ENCODE measurements at regions not wholly inside any gene's neighbourhood (a gene's known extent, or its start where the extent isn't known, plus 50 kb on each side); places are given as distances from the start of the nearest gene placed in this dataset.

GRCh38 chr4:187193141-187193540 lies 469.5 kb upstream of the FAT1 start:
- no peak for DNase-seq

DNA sequence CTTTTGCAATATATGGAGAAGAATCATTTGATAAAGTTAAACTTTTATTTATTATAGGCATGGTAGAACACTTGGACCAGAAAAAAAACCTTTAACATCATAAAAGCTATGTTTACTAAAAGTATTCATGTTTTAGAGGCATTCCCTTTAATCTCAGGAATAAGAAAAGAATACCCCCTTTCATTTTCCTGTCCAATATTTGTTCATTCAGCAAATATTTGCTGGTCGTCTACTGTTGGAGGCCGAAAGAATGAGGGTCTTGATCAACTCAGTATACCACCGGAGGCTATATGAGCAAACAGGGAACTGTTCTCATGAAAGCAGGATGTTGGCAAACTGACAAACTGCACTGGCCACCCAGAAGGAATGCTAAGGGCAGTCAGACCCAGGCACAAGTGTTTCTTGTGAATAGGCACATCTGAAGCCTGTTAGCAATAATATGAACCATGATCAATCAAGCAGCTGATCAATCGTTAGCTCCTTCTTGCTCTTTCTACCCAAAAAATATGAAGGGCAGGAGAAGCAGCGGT lies 480.8 kb upstream of the FAT1 start:
- DNase-seq: no peak

- DNase-seq: no peak
Observed at GRCh38 chr4:187207931-187208330, 484.3 kb upstream of the FAT1 start.

GRCh38 chr4:187208651-187209050 lies 485.0 kb upstream of the FAT1 start:
- no peak for DNase-seq

DNA sequence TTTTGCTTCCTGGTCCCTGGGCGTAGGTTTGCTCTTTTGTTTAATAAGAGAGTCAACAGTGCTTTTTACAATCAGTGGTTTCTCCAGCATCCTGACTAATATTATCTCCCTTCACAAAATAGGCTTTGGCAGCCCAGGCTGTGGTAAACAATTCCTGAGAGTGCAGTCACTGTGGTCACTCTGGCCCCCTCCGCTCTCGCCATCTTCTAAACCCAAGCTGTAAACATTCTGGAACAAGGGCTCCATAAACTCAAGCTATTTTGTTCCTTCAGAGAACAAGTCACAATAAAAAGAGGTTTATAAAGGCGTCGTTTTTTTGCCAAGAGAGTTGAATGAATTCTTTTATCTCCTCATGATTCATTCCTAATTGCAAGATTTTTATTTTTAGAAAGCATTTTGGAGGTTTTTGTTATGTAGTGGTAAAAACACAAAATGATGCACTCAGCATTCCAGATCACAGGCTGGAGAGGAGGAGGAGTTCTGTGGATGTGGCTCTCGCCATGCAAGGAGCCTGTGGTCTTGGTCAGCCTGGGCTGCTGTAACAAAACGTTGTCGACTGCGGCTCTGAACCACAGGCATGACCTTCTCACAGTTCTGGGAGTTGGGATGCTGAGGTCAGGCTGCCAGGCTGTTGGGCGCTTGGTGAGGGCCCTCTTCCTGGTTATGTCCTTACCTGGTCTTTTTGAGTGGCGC lies 486.4 kb upstream of the FAT1 start:
- DNase-seq: no peak

GRCh38 chr4:187212446-187213080 lies 488.9 kb upstream of the FAT1 start:
- no peak for DNase-seq

- DNase-seq: no peak
Observed at GRCh38 chr4:187215438-187215837, 491.8 kb upstream of the FAT1 start.

- DNase-seq: no peak
Observed at GRCh38 chr4:187218705-187219245, 495.1 kb upstream of the FAT1 start.

DNA sequence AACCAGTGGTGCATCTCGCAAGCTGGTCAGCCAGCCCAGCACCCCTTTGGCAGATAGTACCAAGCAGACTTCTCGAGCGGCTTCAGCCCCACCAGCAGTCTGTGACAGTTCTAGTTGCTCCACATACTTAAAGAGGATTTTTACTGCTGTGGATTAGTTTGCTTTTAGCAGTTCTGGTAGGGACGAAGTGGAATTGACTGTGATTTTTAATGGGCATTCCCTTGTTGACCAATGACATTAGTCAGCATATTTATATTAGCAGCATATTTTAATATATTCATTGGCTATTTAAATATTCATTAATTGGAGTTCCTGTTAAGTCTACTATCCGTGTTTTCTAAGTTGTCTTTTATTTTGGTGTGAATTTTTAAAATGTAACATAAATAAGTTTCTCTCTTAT lies 500.9 kb upstream of the FAT1 start:
- DNase-seq: no peak

GRCh38 chr4:187227907-187228704 lies 504.4 kb upstream of the FAT1 start:
- no peak for DNase-seq

DNA sequence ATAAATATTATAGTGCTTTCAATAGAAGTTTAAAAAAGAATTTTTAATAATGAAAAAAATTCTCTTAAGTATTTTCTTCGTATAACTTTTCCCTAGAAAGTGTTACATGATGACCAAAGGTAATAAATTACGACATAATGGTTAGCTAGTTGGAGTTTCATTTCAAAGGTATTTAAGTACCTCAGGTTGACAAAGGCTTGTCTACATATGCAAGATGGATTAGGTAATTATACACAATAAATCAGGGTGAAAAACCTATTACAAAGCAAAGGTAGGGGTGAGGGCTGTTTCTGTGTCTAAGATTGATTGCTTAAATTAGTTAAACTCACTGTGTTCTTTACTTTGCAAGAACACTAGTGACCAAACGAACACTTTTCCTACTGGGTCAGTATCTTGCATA lies 508.5 kb upstream of the FAT1 start:
- no peak for DNase-seq

DNA sequence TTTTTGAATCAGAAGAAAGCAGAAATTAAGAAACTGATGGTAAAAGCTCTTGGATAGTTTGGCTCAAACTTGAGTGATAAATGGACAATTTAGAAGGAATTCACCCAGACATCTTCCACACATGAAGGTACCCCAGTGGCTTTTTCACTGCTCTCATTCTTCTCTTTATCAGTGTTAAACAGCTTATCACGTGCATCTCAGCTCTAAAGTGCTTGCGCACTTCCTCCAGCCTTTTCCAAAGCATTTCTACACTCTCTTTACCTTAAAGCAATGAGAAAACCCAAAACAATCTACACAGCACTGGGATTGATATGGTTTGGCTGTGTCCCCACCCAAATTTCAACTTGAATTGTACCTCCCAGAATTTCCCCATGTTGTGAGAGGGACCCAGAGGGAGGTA lies 509.1 kb upstream of the FAT1 start:
- no peak for DNase-seq

GRCh38 chr4:187235456-187236170 lies 512.0 kb upstream of the FAT1 start:
- DNase-seq: no peak

DNA sequence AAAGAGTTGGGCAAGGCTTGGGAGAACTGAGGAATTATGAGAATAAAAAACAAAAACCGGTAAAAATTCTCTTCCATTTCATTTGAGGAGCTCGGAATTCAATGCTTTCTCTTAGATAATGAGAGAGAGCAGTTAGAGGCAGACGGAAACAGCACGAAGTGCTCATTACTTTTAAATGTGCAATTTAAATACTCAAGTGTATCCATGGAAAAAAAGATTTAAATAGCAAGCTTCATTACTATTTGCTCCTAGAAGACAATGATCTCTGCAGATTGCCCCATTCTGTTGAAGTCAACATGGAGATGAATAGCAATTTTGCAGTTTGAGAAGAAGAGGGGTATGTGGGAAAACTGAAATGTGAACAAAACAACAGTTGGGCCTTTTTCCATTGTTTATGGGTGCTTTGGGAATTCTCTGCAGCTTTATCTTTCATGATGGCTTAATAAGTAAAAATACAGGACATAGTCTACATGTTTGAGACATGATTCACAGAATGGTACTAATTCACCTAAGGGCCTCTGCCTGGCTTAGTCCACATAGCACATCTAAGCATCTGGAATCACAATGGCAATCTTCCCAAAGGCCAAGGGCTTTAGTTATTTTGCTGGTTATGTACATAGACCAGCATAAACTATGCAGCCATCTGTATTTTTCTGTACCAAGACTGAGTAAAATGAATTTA lies 512.7 kb upstream of the FAT1 start:
- DNase-seq: no peak

GRCh38 chr4:187238646-187239045 lies 515.0 kb upstream of the FAT1 start:
- no peak for DNase-seq

DNA sequence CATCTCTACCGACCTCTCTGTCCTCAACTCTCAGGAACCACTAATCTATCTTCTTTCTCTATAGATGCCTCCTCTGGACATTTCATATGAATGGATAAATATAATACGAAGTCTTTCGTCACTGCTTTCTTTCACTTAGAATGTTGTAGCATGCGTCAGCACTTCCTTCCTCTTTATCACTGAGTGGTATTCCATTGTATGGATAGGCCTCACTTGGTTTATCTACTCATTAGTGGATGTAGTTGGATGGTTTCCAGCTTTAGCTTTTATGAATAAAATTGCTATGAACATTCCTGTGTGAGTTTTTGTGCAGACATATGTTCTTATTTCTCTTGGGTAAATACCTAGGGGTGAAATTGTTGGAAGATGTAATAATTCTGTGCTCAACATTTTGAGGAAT lies 528.2 kb upstream of the FAT1 start:
- no peak for DNase-seq

GRCh38 chr4:187256897-187257296 lies 533.2 kb upstream of the FAT1 start:
- no peak for DNase-seq

- no peak for DNase-seq
Observed at GRCh38 chr4:187258651-187259401, 535.2 kb upstream of the FAT1 start.

DNA sequence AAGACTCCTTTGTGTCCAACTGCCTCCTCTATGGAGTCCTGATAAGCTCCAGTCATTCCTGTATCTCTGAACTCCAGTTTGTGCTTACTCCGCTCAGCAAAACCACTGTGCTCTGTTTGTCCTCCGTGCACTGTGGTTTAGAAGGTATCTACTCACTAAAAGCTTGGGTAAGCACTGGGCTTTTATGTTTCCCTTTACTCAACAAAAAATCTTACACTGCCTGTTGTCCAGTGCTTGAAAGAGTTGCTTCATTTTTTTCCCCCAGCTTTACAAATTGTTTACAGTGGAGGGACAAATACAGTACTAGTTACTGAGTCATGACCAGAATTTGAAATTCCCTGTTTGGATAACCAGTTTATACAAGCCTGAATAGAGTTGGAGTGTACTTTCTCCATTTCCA lies 545.3 kb upstream of the FAT1 start:
- DNase-seq: no peak

- DNase-seq: no peak
Observed at GRCh38 chr4:187270154-187270553, 546.5 kb upstream of the FAT1 start.

GRCh38 chr4:187271848-187272247 lies 548.2 kb upstream of the FAT1 start:
- DNase-seq: no peak

DNA sequence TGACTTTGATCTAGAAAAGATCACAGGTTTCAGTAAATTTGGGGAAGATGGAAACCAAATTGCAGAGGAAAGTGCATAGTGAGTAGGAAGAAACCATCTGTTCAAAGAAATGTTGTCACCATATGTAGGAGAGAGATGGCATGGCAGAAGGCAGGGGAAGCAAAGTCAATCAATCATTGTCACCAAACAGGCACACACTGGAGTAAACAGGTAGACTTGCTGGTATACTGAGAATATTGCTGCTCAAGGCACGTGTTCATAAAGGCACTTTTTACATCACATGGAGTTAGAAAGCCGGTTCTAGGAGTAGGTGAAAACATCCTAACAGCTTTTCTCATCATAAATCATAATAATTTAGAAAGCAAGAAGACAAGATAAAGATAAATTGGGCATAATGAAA lies 550.5 kb upstream of the FAT1 start:
- DNase-seq: no peak
